ENCODE measurements at regions not wholly inside any gene's neighbourhood (a gene's known extent, or its start where the extent isn't known, plus 50 kb on each side); places are given as distances from the start of the nearest gene placed in this dataset.

DNA sequence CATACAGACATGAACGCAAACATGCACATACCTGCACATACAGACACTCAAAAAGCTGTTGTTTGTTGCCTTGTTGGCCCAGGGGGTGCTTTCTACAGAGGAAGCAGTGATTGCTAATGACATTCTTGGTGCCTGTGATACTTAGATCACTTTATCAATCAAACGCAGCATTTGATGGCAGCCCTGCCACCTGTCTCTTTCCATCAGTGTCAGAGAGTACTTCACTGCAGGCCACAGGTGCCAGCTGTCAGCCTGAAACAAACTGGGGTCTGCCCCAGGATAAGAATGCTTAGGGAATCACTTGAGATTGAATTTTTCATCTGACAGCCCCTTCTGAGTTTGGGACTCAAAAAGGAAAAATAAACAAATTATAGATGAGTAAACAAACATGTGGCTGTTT lies 388.9 kb upstream of the SGCD start:
- no peak for TF ChIP-seq BACH2 (CRISPR knock-in tag; IDR thresholded peaks at IDR 0.05; ENCODE audit: borderline replicate concordance)
- ATAC-seq: no peak

DNA sequence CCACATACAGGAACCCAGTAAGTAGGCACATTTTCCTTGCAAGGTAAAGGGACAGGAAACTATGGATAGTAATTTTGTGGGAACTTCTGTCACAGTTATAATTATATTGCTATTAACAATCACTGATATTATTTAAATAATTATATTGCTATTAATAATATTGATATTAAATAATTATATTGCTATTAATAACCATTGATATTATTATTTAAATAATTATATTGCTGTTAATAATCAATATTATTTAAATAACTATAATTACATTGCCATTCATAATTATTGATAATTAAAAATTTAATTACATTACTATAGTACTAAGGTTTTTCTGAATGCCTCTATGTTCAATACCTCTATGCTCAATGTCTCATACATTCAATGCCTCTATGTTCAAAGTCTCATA lies 385.6 kb upstream of the SGCD start:
- ATAC-seq: no peak
- TF ChIP-seq CSDC2 (CRISPR knock-in tag; IDR thresholded peaks at IDR 0.05) (no peak), CSRNP3 (CRISPR knock-in tag; IDR thresholded peaks at IDR 0.05) (no peak), ZFP3 (CRISPR knock-in tag; IDR thresholded peaks at IDR 0.05) (no peak), ESRRG (CRISPR knock-in tag; IDR thresholded peaks at IDR 0.05) (no peak), ARNTL (CRISPR knock-in tag; IDR thresholded peaks at IDR 0.05; ENCODE audit: borderline replicate concordance, low read depth) (no peak), TSHZ2 (CRISPR knock-in tag; IDR thresholded peaks at IDR 0.05) (no peak), OSR1 (CRISPR knock-in tag; IDR thresholded peaks at IDR 0.05) (no peak), ZNF70 (CRISPR knock-in tag; IDR thresholded peaks at IDR 0.05) (no peak), ZFP30 (CRISPR knock-in tag; IDR thresholded peaks at IDR 0.05) (no peak)

DNA sequence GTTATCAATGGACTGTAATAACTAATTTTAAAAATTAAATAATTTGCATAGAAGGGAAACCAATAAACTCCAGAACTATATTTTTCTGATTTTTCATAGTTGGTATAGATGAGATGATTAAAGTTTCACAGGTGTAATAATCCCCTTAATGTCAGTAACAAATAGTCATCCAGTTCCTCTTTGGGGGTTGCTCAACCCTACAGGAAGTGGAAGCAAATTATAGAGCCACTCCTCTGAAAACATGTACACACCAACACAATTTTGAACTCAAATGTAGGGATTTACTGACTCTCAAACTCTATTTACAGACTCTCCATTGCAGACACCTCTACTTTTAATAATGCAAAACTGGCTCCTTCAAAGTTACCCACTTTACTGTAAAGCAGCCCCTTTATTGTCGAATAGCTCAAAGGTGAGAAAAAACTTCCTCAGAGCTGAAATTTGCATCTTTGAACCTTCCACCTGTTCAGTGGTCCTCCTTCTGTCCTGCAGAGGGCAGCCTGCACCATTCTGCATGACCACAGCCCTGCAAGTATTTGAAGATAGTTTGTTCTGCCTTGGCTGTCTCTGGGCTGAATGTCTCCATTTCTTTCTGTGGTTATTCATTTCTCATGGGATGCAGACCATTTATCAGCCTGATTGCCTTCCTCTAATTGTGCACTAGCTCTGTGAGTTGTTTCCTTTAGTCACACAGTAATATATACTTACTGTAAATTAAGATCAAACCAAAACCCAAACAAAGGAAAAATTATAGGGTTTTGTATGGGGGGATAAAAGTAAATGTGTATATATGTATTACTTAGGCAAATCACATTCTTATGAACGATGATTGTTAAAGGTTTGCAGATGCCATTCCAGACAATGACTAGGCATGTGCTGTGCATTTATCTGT lies 383.2 kb upstream of the SGCD start:
- ATAC-seq: peak; percentile 70; the same call in 2 of the 3 replicates
- TF ChIP-seq ISL1 (CRISPR knock-in tag; IDR thresholded peaks at IDR 0.05): no peak
- no peak for TF ChIP-seq OSR1 (CRISPR knock-in tag; IDR thresholded peaks at IDR 0.05)
- no peak for TF ChIP-seq ZNF8 (CRISPR knock-in tag; IDR thresholded peaks at IDR 0.05)
- no peak for TF ChIP-seq TOX (CRISPR knock-in tag; IDR thresholded peaks at IDR 0.05; ENCODE audit: borderline replicate concordance)
- TF ChIP-seq ZFP3 (CRISPR knock-in tag; IDR thresholded peaks at IDR 0.05): no peak
- no peak for TF ChIP-seq TCF4 (CRISPR knock-in tag; IDR thresholded peaks at IDR 0.05; ENCODE audit: borderline replicate concordance)
- no peak for TF ChIP-seq PPARA (CRISPR knock-in tag; IDR thresholded peaks at IDR 0.05; ENCODE audit: borderline replicate concordance)
- TF ChIP-seq ARNTL (CRISPR knock-in tag; IDR thresholded peaks at IDR 0.05; ENCODE audit: borderline replicate concordance, low read depth): no peak
- no peak for TF ChIP-seq TSHZ2 (CRISPR knock-in tag; IDR thresholded peaks at IDR 0.05)
- TF ChIP-seq, protein P1, sequence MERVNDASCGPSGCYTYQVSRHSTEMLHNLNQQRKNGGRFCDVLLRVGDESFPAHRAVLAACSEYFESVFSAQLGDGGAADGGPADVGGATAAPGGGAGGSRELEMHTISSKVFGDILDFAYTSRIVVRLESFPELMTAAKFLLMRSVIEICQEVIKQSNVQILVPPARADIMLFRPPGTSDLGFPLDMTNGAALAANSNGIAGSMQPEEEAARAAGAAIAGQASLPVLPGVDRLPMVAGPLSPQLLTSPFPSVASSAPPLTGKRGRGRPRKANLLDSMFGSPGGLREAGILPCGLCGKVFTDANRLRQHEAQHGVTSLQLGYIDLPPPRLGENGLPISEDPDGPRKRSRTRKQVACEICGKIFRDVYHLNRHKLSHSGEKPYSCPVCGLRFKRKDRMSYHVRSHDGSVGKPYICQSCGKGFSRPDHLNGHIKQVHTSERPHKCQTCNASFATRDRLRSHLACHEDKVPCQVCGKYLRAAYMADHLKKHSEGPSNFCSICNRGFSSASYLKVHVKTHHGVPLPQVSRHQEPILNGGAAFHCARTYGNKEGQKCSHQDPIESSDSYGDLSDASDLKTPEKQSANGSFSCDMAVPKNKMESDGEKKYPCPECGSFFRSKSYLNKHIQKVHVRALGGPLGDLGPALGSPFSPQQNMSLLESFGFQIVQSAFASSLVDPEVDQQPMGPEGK (CRISPR knock-in tag; IDR thresholded peaks at IDR 0.05; ENCODE audit: borderline replicate concordance): no peak
- TF ChIP-seq CREB5 (CRISPR knock-in tag; IDR thresholded peaks at IDR 0.05; ENCODE audit: low read depth): no peak
- TF ChIP-seq GLIS3 (CRISPR knock-in tag; IDR thresholded peaks at IDR 0.05): no peak
- no peak for TF ChIP-seq ZNF70 (CRISPR knock-in tag; IDR thresholded peaks at IDR 0.05)
- no peak for TF ChIP-seq ESRRG (CRISPR knock-in tag; IDR thresholded peaks at IDR 0.05)
- TF ChIP-seq ZFP30 (CRISPR knock-in tag; IDR thresholded peaks at IDR 0.05): no peak
- TF ChIP-seq SNAI2 (CRISPR knock-in tag; IDR thresholded peaks at IDR 0.05): no peak
- no peak for TF ChIP-seq RARB (CRISPR knock-in tag; IDR thresholded peaks at IDR 0.05)
- TF ChIP-seq CSRNP3 (CRISPR knock-in tag; IDR thresholded peaks at IDR 0.05): no peak
- no peak for TF ChIP-seq POU6F1 (CRISPR knock-in tag; IDR thresholded peaks at IDR 0.05; ENCODE audit: borderline replicate concordance, low read depth)

Measured in SK-N-SH treated with all-trans-retinoic acid at 6 μM for 48 hours (cell line).